MM.1S (cell line): ENCODE measurements at regions not wholly inside any gene's neighbourhood (a gene's known extent, or its start where the extent isn't known, plus 50 kb on each side); places are given as distances from the start of the nearest gene placed in this dataset.

Source experiments
- EZH2 ChIP-seq: fragments of 300-600 bp; sonication (generic); optimal IDR thresholded peaks from 2 replicates; pipeline ENCODE3; 2017; ENCODE audit warnings: low read depth, mild to moderate bottlenecking, antibody characterized with exemption, low read length, mixed read lengths
- EZH2phosphoT487 ChIP-seq: fragments of 300-600 bp; sonication (generic); IDR thresholded peaks from 2 replicates; pipeline ENCODE4 v1.6.1; 2018; ENCODE audit warnings: antibody characterized with exemption, low read length
- TF ChIP-seq, protein P1 (sequence below): fragments of 300-600 bp; sonication (generic); IDR thresholded peaks from 2 replicates; pipeline ENCODE4 v1.5.1; 2016; ENCODE audit warnings: antibody characterized with exemption, low read length, mixed read lengths

DNA sequence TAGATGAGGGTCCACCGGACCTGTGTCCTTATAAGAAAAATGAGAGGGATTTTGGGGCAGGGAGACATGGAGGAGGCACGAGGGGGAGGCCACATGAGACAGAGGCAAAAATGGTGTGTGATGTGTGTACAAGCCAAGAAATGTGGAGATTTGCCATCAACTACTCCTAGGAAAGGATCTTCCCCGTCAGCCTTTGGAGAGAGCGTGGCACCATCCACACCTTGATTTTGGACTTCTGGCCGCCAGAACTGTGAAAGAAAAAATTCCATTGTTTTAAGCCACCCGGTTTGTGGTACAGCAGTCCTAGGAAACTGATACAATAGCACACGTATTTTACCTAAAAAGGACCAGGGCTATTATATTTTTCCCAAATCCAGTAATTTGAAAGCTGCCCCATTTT is 829.0 kb upstream of the SALL3 start:
- TF ChIP-seq, protein P1, sequence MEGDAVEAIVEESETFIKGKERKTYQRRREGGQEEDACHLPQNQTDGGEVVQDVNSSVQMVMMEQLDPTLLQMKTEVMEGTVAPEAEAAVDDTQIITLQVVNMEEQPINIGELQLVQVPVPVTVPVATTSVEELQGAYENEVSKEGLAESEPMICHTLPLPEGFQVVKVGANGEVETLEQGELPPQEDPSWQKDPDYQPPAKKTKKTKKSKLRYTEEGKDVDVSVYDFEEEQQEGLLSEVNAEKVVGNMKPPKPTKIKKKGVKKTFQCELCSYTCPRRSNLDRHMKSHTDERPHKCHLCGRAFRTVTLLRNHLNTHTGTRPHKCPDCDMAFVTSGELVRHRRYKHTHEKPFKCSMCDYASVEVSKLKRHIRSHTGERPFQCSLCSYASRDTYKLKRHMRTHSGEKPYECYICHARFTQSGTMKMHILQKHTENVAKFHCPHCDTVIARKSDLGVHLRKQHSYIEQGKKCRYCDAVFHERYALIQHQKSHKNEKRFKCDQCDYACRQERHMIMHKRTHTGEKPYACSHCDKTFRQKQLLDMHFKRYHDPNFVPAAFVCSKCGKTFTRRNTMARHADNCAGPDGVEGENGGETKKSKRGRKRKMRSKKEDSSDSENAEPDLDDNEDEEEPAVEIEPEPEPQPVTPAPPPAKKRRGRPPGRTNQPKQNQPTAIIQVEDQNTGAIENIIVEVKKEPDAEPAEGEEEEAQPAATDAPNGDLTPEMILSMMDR: no peak
- TF ChIP-seq EZH2phosphoT487: no peak
- no peak for TF ChIP-seq EZH2
